Loucy (cell line): ENCODE measurements at regions not wholly inside any gene's neighbourhood (a gene's known extent, or its start where the extent isn't known, plus 50 kb on each side); places are given as distances from the start of the nearest gene placed in this dataset.

ENCODE experiments used
- CTCF ChIP-seq: fragments of 200-600 bp; sonication (generic); conservative IDR thresholded peaks from 2 replicates; pipeline ENCODE4 v1.5.1; 2014; ENCODE audit warnings: mild to moderate bottlenecking, antibody characterized with exemption, low read length
- EZH2phosphoT487 ChIP-seq: fragments of 200-600 bp; IDR thresholded peaks from 2 replicates; pipeline ENCODE4 v1.6.1; 2018; ENCODE audit warnings: antibody characterized with exemption, mild to moderate bottlenecking, moderate library complexity, borderline replicate concordance

GRCh38 chr20:59421089-59421488 is 120.7 kb downstream of the EDN3 start:
- TF ChIP-seq CTCF = no peak
- TF ChIP-seq EZH2phosphoT487 = no peak
